Smooth muscle cell (in vitro differentiated cells): ENCODE measurements at regions not wholly inside any gene's neighbourhood (a gene's known extent, or its start where the extent isn't known, plus 50 kb on each side); places are given as distances from the start of the nearest gene placed in this dataset.
"Not testable (repeated sequence)": the region's sequence is repeated elsewhere in the genome, so short reads cannot be mapped to it uniquely, and the experiment has no call there.

ENCODE experiments used
- DNase-seq: peaks from one replicate; lab custom pipeline; 2025; ENCODE audit not compliant: unreplicated experiment; lab: John Stamatoyannopoulos, UW
- H2AFZ ChIP-seq: fragments of 200-600 bp; sonication (generic); 2 replicates; pipeline ENCODE4 v1.6.0; 2016; ENCODE audit warnings: antibody characterized with exemption, low read depth, mild to moderate bottlenecking
- H3F3A ChIP-seq: fragments of 200-600 bp; sonication (generic); 2 replicates; pipeline ENCODE4 v1.6.0; 2017; ENCODE audit warnings: antibody characterized with exemption, low read depth
- H3K27ac ChIP-seq: fragments of 200-600 bp; sonication (generic); 2 replicates; pipeline ENCODE4 v1.5.1; 2016; ENCODE audit warnings: low read depth, mild to moderate bottlenecking
- H3K27me3 ChIP-seq: fragments of 200-600 bp; sonication (generic); 2 replicates; pipeline ENCODE4 v1.6.1; 2016; ENCODE audit warnings: low read depth, mild to moderate bottlenecking
- H3K36me3 ChIP-seq: fragments of 200-600 bp; sonication (generic); 2 replicates; pipeline ENCODE4 v1.5.1; 2016; ENCODE audit warnings: low read depth
- H3K4me1 ChIP-seq: fragments of 200-600 bp; sonication (generic); 2 replicates; pipeline ENCODE4 v1.5.1; 2016; ENCODE audit warnings: low read depth
- H3K4me2 ChIP-seq: fragments of 200-600 bp; sonication (generic); 2 replicates; pipeline ENCODE4 v1.6.0; 2016; ENCODE audit warnings: mild to moderate bottlenecking
- H3K4me3 ChIP-seq: fragments of 200-600 bp; sonication (generic); 2 replicates; pipeline ENCODE4 v1.5.1; 2016; ENCODE audit warnings: mild to moderate bottlenecking
- H3K79me2 ChIP-seq: fragments of 200-600 bp; sonication (generic); 2 replicates; pipeline ENCODE4 v1.6.0; 2016; ENCODE audit warnings: low read depth, mild to moderate bottlenecking
- H3K9ac ChIP-seq: fragments of 200-600 bp; sonication (generic); 2 replicates; pipeline ENCODE4 v1.6.0; 2016; ENCODE audit warnings: low read depth
- H3K9me3 ChIP-seq: fragments of 200-600 bp; sonication (generic); replicated peaks from 2 replicates; pipeline ENCODE4 v1.5.1; 2016; ENCODE audit warnings: low read depth
- H4K20me1 ChIP-seq: fragments of 200-600 bp; sonication (generic); 2 replicates; pipeline ENCODE4 v1.6.0; 2016; ENCODE audit warnings: low read depth
- WGBS: methylation state at CpG from one replicate; pipeline ENCODE4 v1.1.7; 2016; ENCODE audit warnings: low lambda C conversion rate; 5-methylcytosine and 5-hydroxymethylcytosine counted together
- TF ChIP-seq, protein P1 (sequence below): fragments of 200-600 bp; sonication (generic); IDR thresholded peaks from 2 replicates; pipeline ENCODE4 v1.5.1; 2017; ENCODE audit warnings: borderline replicate concordance, mild to moderate bottlenecking, antibody characterized with exemption; ENCODE audit not compliant: insufficient read depth, poor library complexity, severe bottlenecking

- no peak overlapping the region for H3K4me3 ChIP-seq
- DNase-seq: no peak
- TF ChIP-seq, protein P1, sequence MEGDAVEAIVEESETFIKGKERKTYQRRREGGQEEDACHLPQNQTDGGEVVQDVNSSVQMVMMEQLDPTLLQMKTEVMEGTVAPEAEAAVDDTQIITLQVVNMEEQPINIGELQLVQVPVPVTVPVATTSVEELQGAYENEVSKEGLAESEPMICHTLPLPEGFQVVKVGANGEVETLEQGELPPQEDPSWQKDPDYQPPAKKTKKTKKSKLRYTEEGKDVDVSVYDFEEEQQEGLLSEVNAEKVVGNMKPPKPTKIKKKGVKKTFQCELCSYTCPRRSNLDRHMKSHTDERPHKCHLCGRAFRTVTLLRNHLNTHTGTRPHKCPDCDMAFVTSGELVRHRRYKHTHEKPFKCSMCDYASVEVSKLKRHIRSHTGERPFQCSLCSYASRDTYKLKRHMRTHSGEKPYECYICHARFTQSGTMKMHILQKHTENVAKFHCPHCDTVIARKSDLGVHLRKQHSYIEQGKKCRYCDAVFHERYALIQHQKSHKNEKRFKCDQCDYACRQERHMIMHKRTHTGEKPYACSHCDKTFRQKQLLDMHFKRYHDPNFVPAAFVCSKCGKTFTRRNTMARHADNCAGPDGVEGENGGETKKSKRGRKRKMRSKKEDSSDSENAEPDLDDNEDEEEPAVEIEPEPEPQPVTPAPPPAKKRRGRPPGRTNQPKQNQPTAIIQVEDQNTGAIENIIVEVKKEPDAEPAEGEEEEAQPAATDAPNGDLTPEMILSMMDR: no peak
- H3K36me3 ChIP-seq: no peaks in the 10 kb centered on the region
- no peak overlapping the region for H2AFZ ChIP-seq
- no peaks in the 10 kb centered on the region for H3K79me2 ChIP-seq
- no peaks in the 10 kb centered on the region for H4K20me1 ChIP-seq
- no peaks in the 10 kb centered on the region for H3K27me3 ChIP-seq
- H3K9ac ChIP-seq: no peak overlapping the region
- H3K27ac ChIP-seq: no peak overlapping the region
- H3K4me1 ChIP-seq: no peaks in the 10 kb centered on the region
- no peaks in the 10 kb centered on the region for H3F3A ChIP-seq
- WGBS: 47% methylated on average over 5 of the region's 5 CpGs
- no peaks in the 10 kb centered on the region for H3K9me3 ChIP-seq
- no peak overlapping the region for H3K4me2 ChIP-seq
These were observed 86.9 kb upstream of the SHISA3 start for GRCh38 chr4:42310358-42310757.

DNA sequence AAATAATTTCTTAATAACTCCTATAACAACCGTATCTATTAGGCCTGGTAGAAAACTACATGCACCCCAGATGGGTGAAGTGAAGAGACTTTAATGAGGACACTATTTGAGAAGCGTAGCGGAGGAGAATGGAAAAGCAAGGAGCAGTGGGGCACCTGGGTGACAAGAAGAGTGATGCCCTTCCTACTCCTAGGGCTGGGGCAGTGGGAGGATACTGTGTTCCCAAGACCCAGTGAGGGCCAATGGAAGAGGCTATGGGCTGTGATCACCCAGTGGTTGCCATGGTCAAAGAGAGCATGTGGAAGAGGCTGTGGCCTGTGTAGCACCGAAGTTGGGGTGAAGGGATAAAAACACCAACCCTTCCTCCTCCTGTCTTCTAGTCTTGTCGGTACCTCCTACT is 86.5 kb upstream of the SHISA3 start:
- no peak overlapping the region for H3K27ac ChIP-seq
- H3K4me3 ChIP-seq: no peak overlapping the region
- H3K9me3 ChIP-seq: no peaks in the 10 kb centered on the region
- H3K27me3 ChIP-seq: no peaks in the 10 kb centered on the region
- DNase-seq: no peak
- H3F3A ChIP-seq: no peaks in the 10 kb centered on the region
- H3K36me3 ChIP-seq: no peaks in the 10 kb centered on the region
- H4K20me1 ChIP-seq: no peaks in the 10 kb centered on the region
- H3K4me1 ChIP-seq: no peaks in the 10 kb centered on the region
- H2AFZ ChIP-seq: no peak overlapping the region
- TF ChIP-seq, protein P1: no peak
- 91% methylated on average over 5 of the region's 5 CpGs for WGBS
- H3K79me2 ChIP-seq: no peaks in the 10 kb centered on the region
- H3K9ac ChIP-seq: no peak overlapping the region
- no peak overlapping the region for H3K4me2 ChIP-seq

DNA sequence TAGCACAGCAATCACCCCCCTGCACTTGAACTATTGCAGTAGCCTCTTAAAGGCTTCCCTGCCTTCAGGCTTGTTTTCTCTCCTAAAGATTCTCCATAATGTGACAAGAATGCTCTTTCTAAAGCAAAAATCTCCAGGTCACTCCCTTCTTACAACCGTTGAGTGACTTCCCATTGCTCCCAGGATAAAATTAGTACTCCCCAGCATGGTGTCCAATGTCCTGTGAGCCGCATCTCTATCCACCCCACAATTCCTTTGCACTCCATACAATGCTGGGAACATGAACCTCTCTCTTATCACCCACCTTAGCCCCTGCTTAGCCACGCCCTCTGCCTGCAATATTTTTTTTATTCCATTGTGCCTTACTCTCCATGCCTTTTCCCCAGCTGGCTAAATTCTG is 85.7 kb upstream of the SHISA3 start:
- TF ChIP-seq, protein P1: no peak
- no peaks in the 10 kb centered on the region for H3F3A ChIP-seq
- no peak for DNase-seq
- H3K4me2 ChIP-seq: no peak overlapping the region
- no peaks in the 10 kb centered on the region for H3K9me3 ChIP-seq
- no peak overlapping the region for H3K27ac ChIP-seq
- no peaks in the 10 kb centered on the region for H3K36me3 ChIP-seq
- no peak overlapping the region for H2AFZ ChIP-seq
- no peaks in the 10 kb centered on the region for H4K20me1 ChIP-seq
- H3K9ac ChIP-seq: no peak overlapping the region
- peaks cover 5% of the 10 kb centered on the region for H3K4me1 ChIP-seq
- no peaks in the 10 kb centered on the region for H3K27me3 ChIP-seq
- H3K4me3 ChIP-seq: no peak overlapping the region
- WGBS: 63% methylated on average over 3 of the region's 3 CpGs
- H3K79me2 ChIP-seq: no peaks in the 10 kb centered on the region

- H3K27me3 ChIP-seq, H3K4me1 ChIP-seq, H3K4me3 ChIP-seq, H3K36me3 ChIP-seq, H3K9me3 ChIP-seq, H3K79me2 ChIP-seq, H2AFZ ChIP-seq, H3F3A ChIP-seq, H4K20me1 ChIP-seq, H3K9ac ChIP-seq, H3K27ac ChIP-seq, DNase-seq: not testable (repeated sequence)
- peak overlapping the region; percentile 71 for H3K4me2 ChIP-seq
- WGBS: 73% methylated on average over 6 of the region's 6 CpGs
These were observed 83.9 kb upstream of the SHISA3 start for GRCh38 chr4:42313420-42313819.
